K562 (cell line): ENCODE measurements at regions not wholly inside any gene's neighbourhood (a gene's known extent, or its start where the extent isn't known, plus 50 kb on each side); places are given as distances from the start of the nearest gene placed in this dataset.
A peak's percentile ranks its signal among the peaks of the same experiment; 100 is the strongest.
"Not testable (repeated sequence)": the region's sequence is repeated elsewhere in the genome, so short reads cannot be mapped to it uniquely, and the experiment has no call there.

Experiments used
- ATAC-seq: fragments of 200-7000 bp; cut with Tn5 transposase; 3 replicates; pipeline ENCODE4 v1.9.1; 2020; ENCODE audit warnings: moderate library complexity
- BruUV-seq: library from RNA; stranded (reverse); fragments of 400-500 nt; replicated peaks from 2 replicates; lab custom pipeline; 2021; lab: Mats Ljungman, UMichigan
- CTCF ChIA-PET: fragments of 300-600 bp; formaldehyde crosslinking; extraction: SDS; loops from one replicate; lab custom pipeline; 2021; ENCODE audit warnings: low intra/inter-chr PET ratio; lab: Yijun Ruan, JAX
- POLR2A ChIA-PET: fragments of 300-600, 350-650 bp; sonication (Branson Sonifier 250); formaldehyde crosslinking; extraction: SDS; loops from one replicate; lab custom pipeline; 2021; ENCODE audit warnings: antibody characterized with exemption, inconsistent platforms; lab: Yijun Ruan, JAX
- DNase-seq, 4 experiments: peaks; one replicate each; pipeline versions ENCODE4 v3.0.0 to v3.0.0-alpha.2; 2011 to 2018; ENCODE audit warnings: low spot score in 3 of 4, mixed read lengths in 3 of 4; ENCODE audit errors: extremely low read depth in 1 of 4
- FAIRE-seq: peaks from 2 replicates; lab custom pipeline; 2011; peaks lifted over from hg19 to GRCh38; lab: Jason Lieb, UNC
- H2AFZ ChIP-seq: 2 replicates; pipeline ENCODE4 v1.6.0; 2011; ENCODE audit warnings: low read depth, low read length, control low read depth, inconsistent platforms
- H3K27ac ChIP-seq: fragments of 200-600 bp; 3 replicates; pipeline ENCODE4 v1.8.0; 2011; ENCODE audit warnings: low read depth, mild to moderate bottlenecking, control low read depth, inconsistent platforms, low read length, moderate library complexity, mixed read lengths; ENCODE audit errors: extremely low read depth
- H3K27me3 ChIP-seq, 2 experiments: fragments of 300-600 bp in 1 of 2; 2 replicates in 1 of 2; 3 replicates in 1 of 2; pipeline versions ENCODE4 v1.6.0 to v1.8.0; 2011; ENCODE audit warnings: inconsistent platforms in 2 of 2, low read length in 2 of 2, mild to moderate bottlenecking in 1 of 2, mixed read lengths in 1 of 2, moderate library complexity in 1 of 2; ENCODE audit not compliant: control insufficient read depth in 2 of 2, insufficient read depth in 2 of 2
- H3K36me3 ChIP-seq: fragments of 300-600 bp; 3 replicates; pipeline ENCODE4 v1.8.0; 2011; ENCODE audit warnings: mild to moderate bottlenecking, low read length, inconsistent platforms; ENCODE audit not compliant: control insufficient read depth, insufficient read depth
- H3K4me1 ChIP-seq, 2 experiments: fragments of 200-600 bp in 1 of 2; replicated peaks in 1 of 2; 2 replicates in 1 of 2; 3 replicates in 1 of 2; pipeline versions ENCODE4 v1.5.1 to v1.8.0; 2011; ENCODE audit warnings: inconsistent platforms in 2 of 2, low read length in 2 of 2, mild to moderate bottlenecking in 1 of 2, mixed read lengths in 1 of 2, moderate library complexity in 1 of 2; ENCODE audit not compliant: control insufficient read depth in 2 of 2, insufficient read depth in 2 of 2
- H3K4me2 ChIP-seq: 2 replicates; pipeline ENCODE4 v1.6.1; 2011; ENCODE audit warnings: low read length, control low read depth, inconsistent platforms, mixed read lengths; ENCODE audit not compliant: insufficient read depth
- H3K4me3 ChIP-seq: fragments of 200-600 bp; sonication (generic), shearing (Covaris generic); 2 replicates; pipeline ENCODE4 v1.5.1; 2016; ENCODE audit warnings: control low read depth, inconsistent platforms
- H3K79me2 ChIP-seq: fragments of 200-600 bp; 3 replicates; pipeline ENCODE4 v1.8.0; 2011; ENCODE audit warnings: low read length, inconsistent platforms; ENCODE audit not compliant: control insufficient read depth, insufficient read depth
- H3K9ac ChIP-seq, 2 experiments: 2 replicates each; pipeline versions ENCODE4 v1.6.0 to v1.6.1; 2011; ENCODE audit warnings: low read depth in 2 of 2, low read length in 2 of 2, control low read depth in 1 of 2, inconsistent platforms in 1 of 2, mild to moderate bottlenecking in 1 of 2, mixed read lengths in 1 of 2; ENCODE audit not compliant: insufficient read depth in 1 of 2
- H3K9me1 ChIP-seq: one replicate; pipeline ENCODE4 v1.6.0; 2011; ENCODE audit warnings: inconsistent platforms, mild to moderate bottlenecking, low read length, moderate library complexity; ENCODE audit not compliant: control insufficient read depth, insufficient read depth
- H3K9me3 ChIP-seq: replicated peaks from 2 replicates; pipeline ENCODE4 v1.5.1; 2011; ENCODE audit warnings: low read depth, low read length, inconsistent platforms; ENCODE audit not compliant: control insufficient read depth, insufficient read depth
- H4K20me1 ChIP-seq: replicated peaks from 2 replicates; pipeline ENCODE4 v1.6.1; 2011; ENCODE audit warnings: low read length, inconsistent platforms, mixed read lengths; ENCODE audit not compliant: control insufficient read depth, insufficient read depth
- MXI1 ChIP-seq: IDR thresholded peaks from 2 replicates; pipeline ENCODE4 v1.6.1; 2011; ENCODE audit warnings: low read depth, mild to moderate bottlenecking, improper control_type of control experiment, low read length
- WGBS: fragments of 100-300 bp; shearing (Covaris generic); methylation state at CpG from one replicate; pipeline ENCODE4 v1.1.6; 2016; ENCODE audit warnings: low coverage, mixed read lengths; ENCODE audit not compliant: insufficient coverage; ENCODE audit errors: missing lambda C conversion rate; 5-methylcytosine and 5-hydroxymethylcytosine counted together
- in situ Hi-C: fragments of 300-500 bp; cut with MboI; formaldehyde crosslinking; loops from 4 replicates; pipeline ENCODE4 v1.15.0; 2018; ENCODE audit warnings: inconsistent platforms, mixed read lengths
- intact Hi-C: fragments of 100-400 bp; cut with micrococcal nuclease; formaldehyde crosslinking; loops from 2 replicates; pipeline ENCODE4 v1.14.2; 2022
- TF ChIP-seq, protein P1 (sequence below): fragments of 450-650 bp; IDR thresholded peaks from one replicate; pipeline ENCODE4 v1.6.1; 2018; ENCODE audit warnings: mild to moderate bottlenecking, moderate library complexity; ENCODE audit not compliant: partially characterized antibody
- TF ChIP-seq, protein P2 (sequence below): sonication (generic); formaldehyde crosslinking; IDR thresholded peaks from 2 replicates; pipeline ENCODE4 v1.9.0; 2022; ENCODE audit warnings: mild to moderate bottlenecking, missing genetic modification reagents
- TF ChIP-seq, protein P3 (sequence below): sonication (generic); formaldehyde crosslinking; IDR thresholded peaks from 2 replicates; pipeline ENCODE4 v1.9.0; 2022; ENCODE audit warnings: mild to moderate bottlenecking, missing genetic modification reagents

DNA sequence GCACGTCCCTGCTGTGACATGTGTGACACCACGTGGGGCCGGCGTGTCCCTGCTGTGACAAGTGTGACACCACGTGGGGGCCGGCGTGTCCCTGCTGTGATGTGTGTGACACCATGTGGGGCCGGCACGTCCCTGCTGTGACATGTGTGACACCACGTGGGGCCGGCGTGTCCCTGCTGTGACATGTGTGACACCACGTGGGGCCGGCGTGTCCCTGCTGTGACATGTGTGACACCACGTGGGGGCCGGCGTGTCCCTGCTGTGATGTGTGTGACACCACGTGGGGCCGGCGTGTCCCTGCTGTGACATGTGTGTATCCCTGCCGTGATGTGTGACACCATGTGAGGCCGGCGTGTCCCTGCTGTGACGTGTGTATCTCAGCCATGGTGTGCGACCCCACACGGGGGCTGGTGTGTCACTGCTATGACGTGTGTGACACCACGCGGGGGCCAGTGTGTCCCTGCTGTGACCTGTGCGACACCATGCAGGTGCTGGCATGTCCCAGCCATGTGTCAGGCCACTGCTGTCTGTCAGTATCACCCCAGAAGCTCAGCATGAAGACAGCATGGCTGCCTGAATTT, 401.7 kb downstream of the SMOC2 start:
- POLR2A ChIA-PET, H3K36me3 ChIP-seq: not testable (repeated sequence)

DNA sequence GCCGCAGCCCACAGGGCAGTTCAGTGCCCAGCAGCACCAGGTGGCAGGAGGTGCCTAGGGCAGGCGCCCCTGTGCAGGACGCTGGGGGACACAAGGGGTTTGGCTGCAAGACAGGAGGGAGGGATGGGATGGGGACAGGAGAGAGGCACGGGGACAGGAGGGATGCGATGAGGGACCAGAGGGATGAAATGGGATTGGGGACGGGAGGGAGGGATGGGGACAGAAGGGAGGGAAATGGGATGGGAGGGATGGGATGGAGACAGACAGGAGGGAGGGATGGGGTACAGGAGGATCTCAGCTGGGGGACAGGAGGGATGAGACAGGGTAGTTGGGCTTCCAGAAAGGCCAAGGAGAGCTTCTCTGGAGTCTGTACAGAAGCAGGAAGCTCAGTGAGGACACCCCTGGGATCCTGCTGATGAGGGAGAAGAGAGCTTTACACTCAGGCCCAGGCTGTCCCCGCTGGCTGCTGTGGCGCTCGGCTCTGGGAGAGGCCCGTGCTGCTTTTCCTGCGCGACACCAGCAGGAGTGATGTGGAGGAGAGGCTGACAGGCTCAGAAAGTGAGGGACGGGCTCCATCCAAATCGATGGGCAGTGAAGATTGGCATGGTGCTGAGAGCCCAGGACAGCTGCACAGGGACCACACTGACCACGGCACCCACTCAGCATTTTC, 400.8 kb downstream of the SMOC2 start:
- Histone ChIP-seq H3K4me3 (no peak overlapping the region), H3K79me2 (no peaks in the 10 kb centered on the region), H3K27ac (no peak overlapping the region), H3K9me3 (no peaks in the 10 kb centered on the region), H2AFZ (no peak overlapping the region), H3K4me1 (no peaks in the 10 kb centered on the region), H3K36me3 (no peaks in the 10 kb centered on the region), H4K20me1 (no peaks in the 10 kb centered on the region; the same call in 1 of the 2 replicates), H3K9me1 (no peaks in the 10 kb centered on the region), H3K27me3 (peaks cover 40 to 59% of the 10 kb centered on the region in 2 experiments), H3K4me2 (no peak overlapping the region), H3K9ac (no peak overlapping the region)
- DNase-seq (peak in 2 of 4 experiments; percentile 22 to 26), ATAC-seq (no peak), FAIRE-seq (no peak)
- no TSS peak for BruUV-seq
- 1% methylated on average over 14 of the region's 15 CpGs for WGBS
- ChIA-PET POLR2A (no interaction called here), CTCF (no interaction called here)
- intact Hi-C loops, result no loop called here
- TF ChIP-seq, protein P1, sequence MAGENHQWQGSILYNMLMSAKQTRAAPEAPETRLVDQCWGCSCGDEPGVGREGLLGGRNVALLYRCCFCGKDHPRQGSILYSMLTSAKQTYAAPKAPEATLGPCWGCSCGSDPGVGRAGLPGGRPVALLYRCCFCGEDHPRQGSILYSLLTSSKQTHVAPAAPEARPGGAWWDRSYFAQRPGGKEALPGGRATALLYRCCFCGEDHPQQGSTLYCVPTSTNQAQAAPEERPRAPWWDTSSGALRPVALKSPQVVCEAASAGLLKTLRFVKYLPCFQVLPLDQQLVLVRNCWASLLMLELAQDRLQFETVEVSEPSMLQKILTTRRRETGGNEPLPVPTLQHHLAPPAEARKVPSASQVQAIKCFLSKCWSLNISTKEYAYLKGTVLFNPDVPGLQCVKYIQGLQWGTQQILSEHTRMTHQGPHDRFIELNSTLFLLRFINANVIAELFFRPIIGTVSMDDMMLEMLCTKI, result no peak
- TF ChIP-seq MXI1, result no peak
- TF ChIP-seq, protein P2, sequence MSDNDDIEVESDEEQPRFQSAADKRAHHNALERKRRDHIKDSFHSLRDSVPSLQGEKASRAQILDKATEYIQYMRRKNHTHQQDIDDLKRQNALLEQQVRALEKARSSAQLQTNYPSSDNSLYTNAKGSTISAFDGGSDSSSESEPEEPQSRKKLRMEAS (CRISPR knock-in tag), result no peak
- in situ Hi-C loops, result no loop called here

More for the DNA sequence above, 401.7 kb downstream of the SMOC2 start:
- H3K9me3 ChIP-seq, H3K27ac ChIP-seq, H3K9ac ChIP-seq, H3K4me2 ChIP-seq, H3K4me3 ChIP-seq, H3K9me1 ChIP-seq, DNase-seq, H3K4me1 ChIP-seq, H3K79me2 ChIP-seq, BruUV-seq, H2AFZ ChIP-seq, CTCF ChIA-PET, ATAC-seq, in situ Hi-C loops, H4K20me1 ChIP-seq, FAIRE-seq, intact Hi-C loops: not testable (repeated sequence)
- TF ChIP-seq, protein P2 (CRISPR knock-in tag), result peak; percentile 61
- TF ChIP-seq, protein P3, sequence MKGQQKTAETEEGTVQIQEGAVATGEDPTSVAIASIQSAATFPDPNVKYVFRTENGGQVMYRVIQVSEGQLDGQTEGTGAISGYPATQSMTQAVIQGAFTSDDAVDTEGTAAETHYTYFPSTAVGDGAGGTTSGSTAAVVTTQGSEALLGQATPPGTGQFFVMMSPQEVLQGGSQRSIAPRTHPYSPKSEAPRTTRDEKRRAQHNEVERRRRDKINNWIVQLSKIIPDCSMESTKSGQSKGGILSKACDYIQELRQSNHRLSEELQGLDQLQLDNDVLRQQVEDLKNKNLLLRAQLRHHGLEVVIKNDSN (CRISPR knock-in tag), result peak; percentile 51
- WGBS, result 2% methylated on average over 31 of the region's 31 CpGs
- H3K27me3 ChIP-seq, result peaks cover 33 to 54% of the 10 kb centered on the region in 2 experiments; a peak in 4 of 5 replicates
